ENCODE measurements at regions not wholly inside any gene's neighbourhood (a gene's known extent, or its start where the extent isn't known, plus 50 kb on each side); places are given as distances from the start of the nearest gene placed in this dataset.
A peak's percentile ranks its signal among the peaks of the same experiment; 100 is the strongest.

DNA sequence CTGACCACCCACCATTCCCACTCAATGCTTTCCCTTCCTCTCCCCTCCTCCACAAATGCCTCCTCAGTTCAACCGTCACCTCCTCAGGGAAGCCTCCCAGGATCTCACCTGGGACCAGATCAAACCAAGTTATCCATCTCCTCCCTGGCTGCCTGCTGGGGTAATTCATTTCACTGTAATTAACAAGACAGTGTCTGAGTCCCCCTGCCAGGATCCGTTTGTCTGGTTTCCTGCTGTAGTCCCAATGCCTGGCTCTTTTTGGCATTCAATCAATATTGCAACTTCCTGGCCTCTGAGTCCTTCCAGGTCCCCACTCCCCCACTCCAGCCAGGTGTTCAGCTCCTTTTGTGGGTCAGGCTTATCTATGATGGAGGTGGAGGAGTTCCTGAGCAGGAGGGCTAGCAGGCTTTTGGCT is 687.7 kb downstream of the PTPRU start:
- TF ChIP-seq ZNF8 (CRISPR knock-in tag; IDR thresholded peaks at IDR 0.05) (no peak), ZNF70 (CRISPR knock-in tag; IDR thresholded peaks at IDR 0.05) (0 out of 2 replicates have a peak, but pooled peaks have one; percentile 24), ZFP30 (CRISPR knock-in tag; IDR thresholded peaks at IDR 0.05) (no peak), PATZ1 (CRISPR knock-in tag; IDR thresholded peaks at IDR 0.05; ENCODE audit: borderline replicate concordance) (no peak), GLIS3 (CRISPR knock-in tag; IDR thresholded peaks at IDR 0.05) (no peak), SNAI2 (CRISPR knock-in tag; IDR thresholded peaks at IDR 0.05) (no peak), OSR1 (CRISPR knock-in tag; IDR thresholded peaks at IDR 0.05) (no peak)
- TF ChIP-seq, protein P1, sequence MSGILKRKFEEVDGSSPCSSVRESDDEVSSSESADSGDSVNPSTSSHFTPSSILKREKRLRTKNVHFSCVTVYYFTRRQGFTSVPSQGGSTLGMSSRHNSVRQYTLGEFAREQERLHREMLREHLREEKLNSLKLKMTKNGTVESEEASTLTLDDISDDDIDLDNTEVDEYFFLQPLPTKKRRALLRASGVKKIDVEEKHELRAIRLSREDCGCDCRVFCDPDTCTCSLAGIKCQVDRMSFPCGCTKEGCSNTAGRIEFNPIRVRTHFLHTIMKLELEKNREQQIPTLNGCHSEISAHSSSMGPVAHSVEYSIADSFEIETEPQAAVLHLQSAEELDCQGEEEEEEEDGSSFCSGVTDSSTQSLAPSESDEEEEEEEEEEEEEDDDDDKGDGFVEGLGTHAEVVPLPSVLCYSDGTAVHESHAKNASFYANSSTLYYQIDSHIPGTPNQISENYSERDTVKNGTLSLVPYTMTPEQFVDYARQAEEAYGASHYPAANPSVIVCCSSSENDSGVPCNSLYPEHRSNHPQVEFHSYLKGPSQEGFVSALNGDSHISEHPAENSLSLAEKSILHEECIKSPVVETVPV (CRISPR knock-in tag; IDR thresholded peaks at IDR 0.05) = no peak
- no peak for ATAC-seq

GRCh38 chr1:29921741-29922140 is 685.4 kb downstream of the PTPRU start:
- TF ChIP-seq, protein P1 (CRISPR knock-in tag; IDR thresholded peaks at IDR 0.05) = no peak
- TF ChIP-seq RARB (CRISPR knock-in tag; IDR thresholded peaks at IDR 0.05) = no peak
- no peak for TF ChIP-seq TOX (CRISPR knock-in tag; IDR thresholded peaks at IDR 0.05; ENCODE audit: borderline replicate concordance)
- TF ChIP-seq ESRRG (CRISPR knock-in tag; IDR thresholded peaks at IDR 0.05) = no peak

DNA sequence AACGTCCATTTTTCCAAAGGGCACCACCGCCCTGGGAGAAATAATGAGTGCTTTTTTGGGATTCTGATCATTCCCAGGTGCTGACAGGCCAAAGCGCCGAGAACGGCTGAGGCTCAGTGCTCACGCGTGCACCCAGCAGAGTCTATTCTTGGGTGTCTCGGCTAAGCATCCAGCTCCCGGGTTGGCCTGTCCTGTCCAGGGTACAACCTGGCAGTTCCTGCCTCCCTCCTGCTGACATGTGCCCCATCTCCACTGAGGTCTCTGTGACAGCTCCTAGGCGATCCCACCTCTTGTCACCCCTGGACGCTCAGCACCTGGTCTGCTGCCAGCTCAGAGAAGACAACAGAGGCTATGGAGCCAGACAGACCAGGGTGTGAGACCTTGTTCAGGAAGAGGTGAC is 684.5 kb downstream of the PTPRU start:
- no peak for ATAC-seq
- TF ChIP-seq TCF4 (CRISPR knock-in tag; IDR thresholded peaks at IDR 0.05; ENCODE audit: borderline replicate concordance) (no peak), OSR1 (CRISPR knock-in tag; IDR thresholded peaks at IDR 0.05) (no peak), ZFP30 (CRISPR knock-in tag; IDR thresholded peaks at IDR 0.05) (no peak), ISL1 (CRISPR knock-in tag; IDR thresholded peaks at IDR 0.05) (no peak), SNAI2 (CRISPR knock-in tag; IDR thresholded peaks at IDR 0.05) (no peak), BACH2 (CRISPR knock-in tag; IDR thresholded peaks at IDR 0.05; ENCODE audit: borderline replicate concordance) (no peak), CSDC2 (CRISPR knock-in tag; IDR thresholded peaks at IDR 0.05) (no peak), GLIS3 (CRISPR knock-in tag; IDR thresholded peaks at IDR 0.05) (no peak), TOX (CRISPR knock-in tag; IDR thresholded peaks at IDR 0.05; ENCODE audit: borderline replicate concordance) (no peak), ESRRG (CRISPR knock-in tag; IDR thresholded peaks at IDR 0.05) (no peak), ZFP3 (CRISPR knock-in tag; IDR thresholded peaks at IDR 0.05) (no peak), PATZ1 (CRISPR knock-in tag; IDR thresholded peaks at IDR 0.05; ENCODE audit: borderline replicate concordance) (no peak), ZNF565 (CRISPR knock-in tag; conservative IDR thresholded peaks at IDR 0.05; ENCODE audit: low read depth) (no peak), RARB (CRISPR knock-in tag; IDR thresholded peaks at IDR 0.05) (no peak), CREB5 (CRISPR knock-in tag; IDR thresholded peaks at IDR 0.05; ENCODE audit: low read depth) (no peak)
- TF ChIP-seq, protein P1 (CRISPR knock-in tag; IDR thresholded peaks at IDR 0.05) = no peak

More at GRCh38 chr1:29921741-29922140, 685.4 kb downstream of the PTPRU start:
- ATAC-seq = no peak

DNA sequence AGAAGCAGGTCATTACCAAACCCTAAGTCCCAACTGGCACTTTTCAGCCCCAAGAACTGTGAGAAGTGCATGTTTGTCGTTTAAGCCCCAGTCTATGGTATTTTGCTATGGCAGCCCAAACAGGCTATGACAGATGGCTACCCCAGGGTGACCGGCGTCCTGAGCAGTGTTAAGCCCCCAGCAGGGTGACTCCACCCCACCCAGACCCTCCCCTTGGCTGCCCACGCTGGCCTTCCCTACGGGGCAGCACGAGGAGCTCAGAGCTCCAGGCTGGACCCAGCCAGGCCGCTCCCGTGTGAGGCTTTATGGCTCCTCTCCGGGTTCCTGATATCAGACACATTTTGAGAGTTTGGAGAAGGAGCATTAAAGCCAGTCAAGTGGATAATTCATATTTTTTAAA is 684.0 kb downstream of the PTPRU start:
- no peak for ATAC-seq
- TF ChIP-seq POU6F1 (CRISPR knock-in tag; IDR thresholded peaks at IDR 0.05; ENCODE audit: borderline replicate concordance, low read depth) (no peak), PPARA (CRISPR knock-in tag; IDR thresholded peaks at IDR 0.05; ENCODE audit: borderline replicate concordance) (no peak), TCF4 (CRISPR knock-in tag; IDR thresholded peaks at IDR 0.05; ENCODE audit: borderline replicate concordance) (no peak), CREB5 (CRISPR knock-in tag; IDR thresholded peaks at IDR 0.05; ENCODE audit: low read depth) (no peak), ARNTL (CRISPR knock-in tag; IDR thresholded peaks at IDR 0.05; ENCODE audit: borderline replicate concordance, low read depth) (no peak)
